ENCODE measurements at regions not wholly inside any gene's neighbourhood (a gene's known extent, or its start where the extent isn't known, plus 50 kb on each side); places are given as distances from the start of the nearest gene placed in this dataset.

GRCh38 chr2:142220239-142220638, 89.4 kb upstream of the LRP1B start:
- TF ChIP-seq, protein P1, sequence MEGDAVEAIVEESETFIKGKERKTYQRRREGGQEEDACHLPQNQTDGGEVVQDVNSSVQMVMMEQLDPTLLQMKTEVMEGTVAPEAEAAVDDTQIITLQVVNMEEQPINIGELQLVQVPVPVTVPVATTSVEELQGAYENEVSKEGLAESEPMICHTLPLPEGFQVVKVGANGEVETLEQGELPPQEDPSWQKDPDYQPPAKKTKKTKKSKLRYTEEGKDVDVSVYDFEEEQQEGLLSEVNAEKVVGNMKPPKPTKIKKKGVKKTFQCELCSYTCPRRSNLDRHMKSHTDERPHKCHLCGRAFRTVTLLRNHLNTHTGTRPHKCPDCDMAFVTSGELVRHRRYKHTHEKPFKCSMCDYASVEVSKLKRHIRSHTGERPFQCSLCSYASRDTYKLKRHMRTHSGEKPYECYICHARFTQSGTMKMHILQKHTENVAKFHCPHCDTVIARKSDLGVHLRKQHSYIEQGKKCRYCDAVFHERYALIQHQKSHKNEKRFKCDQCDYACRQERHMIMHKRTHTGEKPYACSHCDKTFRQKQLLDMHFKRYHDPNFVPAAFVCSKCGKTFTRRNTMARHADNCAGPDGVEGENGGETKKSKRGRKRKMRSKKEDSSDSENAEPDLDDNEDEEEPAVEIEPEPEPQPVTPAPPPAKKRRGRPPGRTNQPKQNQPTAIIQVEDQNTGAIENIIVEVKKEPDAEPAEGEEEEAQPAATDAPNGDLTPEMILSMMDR (conservative IDR thresholded peaks at IDR 0.05 in 1 of 2, IDR thresholded peaks at IDR 0.05 in 1 of 2; ENCODE audit: extremely low read depth in 1 of 2, insufficient read depth in 1 of 2, low read depth in 1 of 2, low read length in 2 of 2), result no peak
- TF ChIP-seq EZH2 (IDR thresholded peaks at IDR 0.05; ENCODE audit: borderline replicate concordance, low read length), result no peak
